ENCODE measurements at regions not wholly inside any gene's neighbourhood (a gene's known extent, or its start where the extent isn't known, plus 50 kb on each side); places are given as distances from the start of the nearest gene placed in this dataset.
"Not testable (repeated sequence)": the region's sequence is repeated elsewhere in the genome, so short reads cannot be mapped to it uniquely, and the experiment has no call there.

GRCh38 chr7:73931502-73931901, 70.5 kb downstream of the TMEM270 start:
- no peak for DNase-seq (ENCODE audit: low read depth, low spot score)
- peaks cover 15% of the 10 kb centered on the region for H3K27me3 Mint-ChIP-seq (ENCODE audit: low read depth)
- peaks cover 7% of the 10 kb centered on the region for H3K4me1 Mint-ChIP-seq
- no peaks in the 10 kb centered on the region for H3K36me3 Mint-ChIP-seq (ENCODE audit: low read depth)
- TF ChIP-seq CTCF (conservative IDR thresholded peaks at IDR 0.05): no peak
- no peak overlapping the region for H3K4me3 Mint-ChIP-seq
- no peaks in the 10 kb centered on the region for H3K9me3 Mint-ChIP-seq
- H3K27ac Mint-ChIP-seq (ENCODE audit: unreplicated experiment): no peak overlapping the region

- no peaks in the 10 kb centered on the region for H3K36me3 Mint-ChIP-seq (ENCODE audit: low read depth)
- peaks cover 7% of the 10 kb centered on the region for H3K4me1 Mint-ChIP-seq
- H3K27me3 Mint-ChIP-seq (ENCODE audit: low read depth): peaks cover 15% of the 10 kb centered on the region
- no peak for DNase-seq (ENCODE audit: low read depth, low spot score)
- no peak overlapping the region for H3K27ac Mint-ChIP-seq (ENCODE audit: unreplicated experiment)
- TF ChIP-seq CTCF (conservative IDR thresholded peaks at IDR 0.05): no peak
- H3K4me3 Mint-ChIP-seq: no peak overlapping the region
- no peaks in the 10 kb centered on the region for H3K9me3 Mint-ChIP-seq
Measured at GRCh38 chr7:73932364-73932763, 71.4 kb downstream of the TMEM270 start.

- no peaks in the 10 kb centered on the region for H3K9me3 Mint-ChIP-seq
- H3K36me3 Mint-ChIP-seq (ENCODE audit: low read depth): no peaks in the 10 kb centered on the region
- H3K4me1 Mint-ChIP-seq: peaks cover 7% of the 10 kb centered on the region
- TF ChIP-seq CTCF (conservative IDR thresholded peaks at IDR 0.05): no peak
- no peak overlapping the region for H3K4me3 Mint-ChIP-seq
- DNase-seq (ENCODE audit: low read depth, low spot score): no peak
- H3K27ac Mint-ChIP-seq (ENCODE audit: unreplicated experiment): no peak overlapping the region
- peaks cover 15% of the 10 kb centered on the region for H3K27me3 Mint-ChIP-seq (ENCODE audit: low read depth)
Measured at GRCh38 chr7:73933091-73933490, 72.1 kb downstream of the TMEM270 start.

GRCh38 chr7:73936967-73937366, 76.0 kb downstream of the TMEM270 start:
- DNase-seq (ENCODE audit: low read depth, low spot score): no peak
- peaks cover 7% of the 10 kb centered on the region for H3K9me3 Mint-ChIP-seq
- H3K4me1 Mint-ChIP-seq: no peaks in the 10 kb centered on the region
- peaks cover 17% of the 10 kb centered on the region for H3K27me3 Mint-ChIP-seq (ENCODE audit: low read depth)
- no peak for TF ChIP-seq CTCF (conservative IDR thresholded peaks at IDR 0.05)
- no peak overlapping the region for H3K27ac Mint-ChIP-seq (ENCODE audit: unreplicated experiment)
- H3K4me3 Mint-ChIP-seq: no peak overlapping the region
- peaks cover 3% of the 10 kb centered on the region for H3K36me3 Mint-ChIP-seq (ENCODE audit: low read depth)

GRCh38 chr7:73937650-73938049, 76.7 kb downstream of the TMEM270 start:
- H3K27ac Mint-ChIP-seq (ENCODE audit: unreplicated experiment); H3K4me1 Mint-ChIP-seq; DNase-seq (ENCODE audit: low read depth, low spot score); H3K9me3 Mint-ChIP-seq; H3K4me3 Mint-ChIP-seq; H3K36me3 Mint-ChIP-seq (ENCODE audit: low read depth): not testable (repeated sequence)
- H3K27me3 Mint-ChIP-seq (ENCODE audit: low read depth): peaks cover 14% of the 10 kb centered on the region

- no peak for TF ChIP-seq CTCF (conservative IDR thresholded peaks at IDR 0.05)
- no peak for DNase-seq (ENCODE audit: low read depth, low spot score)
- Mint-ChIP-seq H3K27me3 (ENCODE audit: low read depth) (peaks cover 14% of the 10 kb centered on the region), H3K4me3 (no peak overlapping the region), H3K4me1 (no peaks in the 10 kb centered on the region), H3K9me3 (peaks cover 9% of the 10 kb centered on the region), H3K27ac (ENCODE audit: unreplicated experiment) (no peak overlapping the region), H3K36me3 (ENCODE audit: low read depth) (peaks cover 3% of the 10 kb centered on the region)
Measured at GRCh38 chr7:73939528-73939927, 78.6 kb downstream of the TMEM270 start.

Data from neural crest cell (in vitro differentiated cells).